ENCODE measurements at regions not wholly inside any gene's neighbourhood (a gene's known extent, or its start where the extent isn't known, plus 50 kb on each side); places are given as distances from the start of the nearest gene placed in this dataset.

DNA sequence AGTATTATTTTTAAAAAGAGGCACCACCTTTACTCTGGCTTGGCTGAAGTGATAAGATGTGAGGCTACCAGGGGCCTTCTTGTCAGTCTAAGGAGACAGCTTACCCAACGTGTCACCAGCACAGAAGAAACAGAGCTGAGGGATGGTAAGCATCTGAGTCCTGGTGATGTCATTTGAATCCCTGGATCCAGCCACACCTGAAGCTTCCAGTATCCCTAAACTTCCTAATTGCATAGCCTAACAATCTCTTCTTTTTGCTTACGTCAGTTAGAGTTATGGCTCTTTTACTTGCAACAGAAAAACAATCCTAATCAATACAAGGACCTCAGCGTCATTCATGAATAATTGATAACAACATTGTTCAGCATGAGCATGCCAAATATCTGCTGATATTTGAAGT is 436.6 kb downstream of the SHISA9 start:
- TF ChIP-seq, protein P1, sequence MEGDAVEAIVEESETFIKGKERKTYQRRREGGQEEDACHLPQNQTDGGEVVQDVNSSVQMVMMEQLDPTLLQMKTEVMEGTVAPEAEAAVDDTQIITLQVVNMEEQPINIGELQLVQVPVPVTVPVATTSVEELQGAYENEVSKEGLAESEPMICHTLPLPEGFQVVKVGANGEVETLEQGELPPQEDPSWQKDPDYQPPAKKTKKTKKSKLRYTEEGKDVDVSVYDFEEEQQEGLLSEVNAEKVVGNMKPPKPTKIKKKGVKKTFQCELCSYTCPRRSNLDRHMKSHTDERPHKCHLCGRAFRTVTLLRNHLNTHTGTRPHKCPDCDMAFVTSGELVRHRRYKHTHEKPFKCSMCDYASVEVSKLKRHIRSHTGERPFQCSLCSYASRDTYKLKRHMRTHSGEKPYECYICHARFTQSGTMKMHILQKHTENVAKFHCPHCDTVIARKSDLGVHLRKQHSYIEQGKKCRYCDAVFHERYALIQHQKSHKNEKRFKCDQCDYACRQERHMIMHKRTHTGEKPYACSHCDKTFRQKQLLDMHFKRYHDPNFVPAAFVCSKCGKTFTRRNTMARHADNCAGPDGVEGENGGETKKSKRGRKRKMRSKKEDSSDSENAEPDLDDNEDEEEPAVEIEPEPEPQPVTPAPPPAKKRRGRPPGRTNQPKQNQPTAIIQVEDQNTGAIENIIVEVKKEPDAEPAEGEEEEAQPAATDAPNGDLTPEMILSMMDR (IDR thresholded peaks at IDR 0.05): no peak
- TF ChIP-seq POLR2AphosphoS5 (IDR thresholded peaks at IDR 0.05) (no peak), EP300 (IDR thresholded peaks at IDR 0.05) (no peak), POLR2A (IDR thresholded peaks at IDR 0.05) (no peak)

All from stomach (tissue), 4 donors.